HepG2 (cell line): ENCODE measurements at regions not wholly inside any gene's neighbourhood (a gene's known extent, or its start where the extent isn't known, plus 50 kb on each side); places are given as distances from the start of the nearest gene placed in this dataset.
A peak's percentile ranks its signal among the peaks of the same experiment; 100 is the strongest.

Source experiments
- ARID3A ChIP-seq: IDR thresholded peaks from 2 replicates; pipeline ENCODE4 v1.6.1; 2012; ENCODE audit warnings: low read depth, low read length, improper control_type of control experiment
- BCL3 ChIP-seq: sonication (generic); formaldehyde crosslinking; IDR thresholded peaks from 2 replicates; pipeline ENCODE4 v1.5.1; 2020; ENCODE audit warnings: mild to moderate bottlenecking, missing genetic modification reagents, moderate library complexity
- BCL6 ChIP-seq: IDR thresholded peaks from 2 replicates; pipeline ENCODE4 v1.6.1; 2016; ENCODE audit warnings: missing genetic modification reagents, missing compliant biosample characterization
- FOXA3 ChIP-seq: IDR thresholded peaks from 2 replicates; pipeline ENCODE4 v1.6.1; 2016; ENCODE audit warnings: missing genetic modification reagents, missing compliant biosample characterization
- GABPA ChIP-seq, 2 experiments: IDR thresholded peaks; 2 replicates each; pipeline ENCODE4 v1.6.1; 2011 to 2016; ENCODE audit warnings: low read depth in 2 of 2, low read length in 1 of 2, missing biosample characterization in 1 of 2, missing genetic modification characterization in 1 of 2
- ZBTB40 ChIP-seq, 2 experiments: fragments of 450-650 bp in 1 of 2; sonication (generic) in 1 of 2; formaldehyde crosslinking in 1 of 2; IDR thresholded peaks; 2 replicates each; pipeline versions ENCODE4 v1.6.1 to v1.8.0; 2016 to 2022; ENCODE audit warnings: antibody characterized with exemption in 1 of 2, mild to moderate bottlenecking in 1 of 2, missing genetic modification reagents in 1 of 2

GRCh38 chr17:5837055-5837491 is 233.1 kb upstream of the WSCD1 start (continued):
- TF ChIP-seq ZBTB40 (IDR thresholded peaks at IDR 0.05) (no peak), ZBTB40 (CRISPR knock-in tag; IDR thresholded peaks at IDR 0.05) (no peak), FOXA3 (peak; percentile 77), ARID3A (peak; percentile 69), BCL6 (CRISPR knock-in tag) (peak; percentile 75), GABPA (IDR thresholded peaks at IDR 0.05; ENCODE audit: low read depth, low read length) (no peak), GABPA (CRISPR knock-in tag; IDR thresholded peaks at IDR 0.05; ENCODE audit: low read depth) (no peak), BCL3 (CRISPR knock-in tag) (no peak)
